ENCODE measurements at regions not wholly inside any gene's neighbourhood (a gene's known extent, or its start where the extent isn't known, plus 50 kb on each side); places are given as distances from the start of the nearest gene placed in this dataset.
"Not testable (repeated sequence)": the region's sequence is repeated elsewhere in the genome, so short reads cannot be mapped to it uniquely, and the experiment has no call there.

- Mint-ChIP-seq H3K27ac (ENCODE audit: unreplicated experiment) (no peak overlapping the region), H3K9me3 (ENCODE audit: unreplicated experiment) (no peaks in the 10 kb centered on the region), H3K4me3 (ENCODE audit: unreplicated experiment) (no peak overlapping the region), H3K36me3 (ENCODE audit: unreplicated experiment) (no peaks in the 10 kb centered on the region), H3K27me3 (ENCODE audit: unreplicated experiment) (peaks cover 26% of the 10 kb centered on the region), H3K4me1 (ENCODE audit: unreplicated experiment) (no peaks in the 10 kb centered on the region)
- TF ChIP-seq CTCF (IDR thresholded peaks at IDR 0.05): no peak
- DNase-seq (ENCODE audit: extremely low spot score, unreplicated experiment): no peak
Observed at GRCh38 chr5:153267506-153267905, 223.0 kb upstream of the GRIA1 start.

GRCh38 chr5:153275695-153276094 is 214.8 kb upstream of the GRIA1 start:
- no peaks in the 10 kb centered on the region for H3K4me1 Mint-ChIP-seq (ENCODE audit: unreplicated experiment)
- H3K27me3 Mint-ChIP-seq (ENCODE audit: unreplicated experiment): peaks cover 11% of the 10 kb centered on the region
- DNase-seq (ENCODE audit: extremely low spot score, unreplicated experiment): no peak
- no peak for TF ChIP-seq CTCF (IDR thresholded peaks at IDR 0.05)
- no peaks in the 10 kb centered on the region for H3K36me3 Mint-ChIP-seq (ENCODE audit: unreplicated experiment)
- no peak overlapping the region for H3K27ac Mint-ChIP-seq (ENCODE audit: unreplicated experiment)
- no peaks in the 10 kb centered on the region for H3K9me3 Mint-ChIP-seq (ENCODE audit: unreplicated experiment)
- H3K4me3 Mint-ChIP-seq (ENCODE audit: unreplicated experiment): no peak overlapping the region

GRCh38 chr5:153276151-153276550 is 214.3 kb upstream of the GRIA1 start:
- TF ChIP-seq CTCF (IDR thresholded peaks at IDR 0.05): no peak
- H3K27ac Mint-ChIP-seq (ENCODE audit: unreplicated experiment): no peak overlapping the region
- H3K9me3 Mint-ChIP-seq (ENCODE audit: unreplicated experiment): no peaks in the 10 kb centered on the region
- no peaks in the 10 kb centered on the region for H3K36me3 Mint-ChIP-seq (ENCODE audit: unreplicated experiment)
- no peaks in the 10 kb centered on the region for H3K4me1 Mint-ChIP-seq (ENCODE audit: unreplicated experiment)
- H3K27me3 Mint-ChIP-seq (ENCODE audit: unreplicated experiment): peaks cover 11% of the 10 kb centered on the region
- H3K4me3 Mint-ChIP-seq (ENCODE audit: unreplicated experiment): no peak overlapping the region
- DNase-seq (ENCODE audit: extremely low spot score, unreplicated experiment): no peak

- not testable (repeated sequence) for H3K36me3 Mint-ChIP-seq (ENCODE audit: unreplicated experiment); DNase-seq (ENCODE audit: extremely low spot score, unreplicated experiment); H3K4me1 Mint-ChIP-seq (ENCODE audit: unreplicated experiment); H3K4me3 Mint-ChIP-seq (ENCODE audit: unreplicated experiment); H3K27me3 Mint-ChIP-seq (ENCODE audit: unreplicated experiment); H3K9me3 Mint-ChIP-seq (ENCODE audit: unreplicated experiment); H3K27ac Mint-ChIP-seq (ENCODE audit: unreplicated experiment)
Observed at GRCh38 chr5:153296251-153296844, 194.1 kb upstream of the GRIA1 start.

GRCh38 chr5:153299891-153300290 is 190.6 kb upstream of the GRIA1 start:
- no peak overlapping the region for H3K4me3 Mint-ChIP-seq (ENCODE audit: unreplicated experiment)
- no peak overlapping the region for H3K27ac Mint-ChIP-seq (ENCODE audit: unreplicated experiment)
- no peaks in the 10 kb centered on the region for H3K36me3 Mint-ChIP-seq (ENCODE audit: unreplicated experiment)
- no peak for DNase-seq (ENCODE audit: extremely low spot score, unreplicated experiment)
- peaks cover 8% of the 10 kb centered on the region for H3K27me3 Mint-ChIP-seq (ENCODE audit: unreplicated experiment)
- TF ChIP-seq CTCF (IDR thresholded peaks at IDR 0.05): no peak
- peaks cover 2% of the 10 kb centered on the region for H3K9me3 Mint-ChIP-seq (ENCODE audit: unreplicated experiment)
- no peaks in the 10 kb centered on the region for H3K4me1 Mint-ChIP-seq (ENCODE audit: unreplicated experiment)

GRCh38 chr5:153308282-153308681 is 182.2 kb upstream of the GRIA1 start:
- no peak overlapping the region for H3K4me3 Mint-ChIP-seq (ENCODE audit: unreplicated experiment)
- no peak for TF ChIP-seq CTCF (IDR thresholded peaks at IDR 0.05)
- H3K27ac Mint-ChIP-seq (ENCODE audit: unreplicated experiment): no peak overlapping the region
- peaks cover 5% of the 10 kb centered on the region for H3K9me3 Mint-ChIP-seq (ENCODE audit: unreplicated experiment)
- DNase-seq (ENCODE audit: extremely low spot score, unreplicated experiment): no peak
- H3K27me3 Mint-ChIP-seq (ENCODE audit: unreplicated experiment): peaks cover 40% of the 10 kb centered on the region
- no peaks in the 10 kb centered on the region for H3K4me1 Mint-ChIP-seq (ENCODE audit: unreplicated experiment)
- no peaks in the 10 kb centered on the region for H3K36me3 Mint-ChIP-seq (ENCODE audit: unreplicated experiment)

Measured in osteocyte (in vitro differentiated cells).